ENCODE measurements at regions not wholly inside any gene's neighbourhood (a gene's known extent, or its start where the extent isn't known, plus 50 kb on each side); places are given as distances from the start of the nearest gene placed in this dataset.

GRCh38 chr17:17398188-17398942 lies 78.4 kb upstream of the MED9 start:
- Histone ChIP-seq H3K4me1 (ENCODE audit: insufficient read depth, low read length) (peaks cover 23% of the 10 kb centered on the region), H3K27me3 (ENCODE audit: control insufficient read depth in 1 of 2, insufficient read depth in 2 of 2, low read length in 2 of 2) (no peaks in the 10 kb centered on the region), H3K27ac (ENCODE audit: low read depth in 1 of 2, low read length in 2 of 2) (no peak overlapping the region), H3K36me3 (ENCODE audit: insufficient read depth, low read length) (no peaks in the 10 kb centered on the region), H3K9me3 (ENCODE audit: control insufficient read depth in 1 of 2, insufficient read depth in 1 of 2, low read length in 2 of 2) (peaks cover 0 to 8% of the 10 kb centered on the region in 2 experiments), H3K4me3 (ENCODE audit: low read length) (no peak overlapping the region)
- ATAC-seq (ENCODE audit: poor library complexity) (no peak), DNase-seq (no peak)
- Mint-ChIP-seq H3K9me3 (no peaks in the 10 kb centered on the region), H3K36me3 (ENCODE audit: low read depth) (no peaks in the 10 kb centered on the region), H3K27ac (no peak overlapping the region), H3K27me3 (no peaks in the 10 kb centered on the region), H3K4me1 (ENCODE audit: low read depth) (peaks cover 48% of the 10 kb centered on the region), H3K4me3 (no peak overlapping the region)
- CTCF ChIA-PET = no interaction called here
- POLR2A ChIA-PET = no interaction called here
- TF ChIP-seq CTCF (IDR thresholded peaks at IDR 0.05) = no peak
- intact Hi-C loops (cut with DNase I, micrococcal nuclease) = no loop called here

- Mint-ChIP-seq H3K27ac (no peak overlapping the region), H3K4me3 (no peak overlapping the region), H3K4me1 (ENCODE audit: low read depth) (peaks cover 51% of the 10 kb centered on the region), H3K9me3 (no peaks in the 10 kb centered on the region), H3K36me3 (ENCODE audit: low read depth) (no peaks in the 10 kb centered on the region), H3K27me3 (no peaks in the 10 kb centered on the region)
- no peaks in the 10 kb centered on the region for H3K27me3 ChIP-seq (ENCODE audit: control insufficient read depth in 1 of 2, insufficient read depth in 2 of 2, low read length in 2 of 2)
- no peak for DNase-seq
- H3K4me3 ChIP-seq (ENCODE audit: low read length) = no peak overlapping the region
- no peaks in the 10 kb centered on the region for H3K36me3 ChIP-seq (ENCODE audit: insufficient read depth, low read length)
- ChIA-PET CTCF (no interaction called here), POLR2A (no interaction called here)
- H3K27ac ChIP-seq (ENCODE audit: low read depth in 1 of 2, low read length in 2 of 2) = no peak overlapping the region
- H3K9me3 ChIP-seq (ENCODE audit: control insufficient read depth in 1 of 2, insufficient read depth in 1 of 2, low read length in 2 of 2) = peaks cover 0 to 8% of the 10 kb centered on the region in 2 experiments
- intact Hi-C loops (cut with DNase I, micrococcal nuclease) = no loop called here
- H3K4me1 ChIP-seq (ENCODE audit: insufficient read depth, low read length) = peaks cover 31% of the 10 kb centered on the region
- no peak for TF ChIP-seq CTCF (IDR thresholded peaks at IDR 0.05)
- ATAC-seq (ENCODE audit: poor library complexity) = no peak
These were observed 77.6 kb upstream of the MED9 start for GRCh38 chr17:17398943-17399926.

- no peak for ATAC-seq (ENCODE audit: poor library complexity)
- H3K9me3 ChIP-seq (ENCODE audit: control insufficient read depth in 1 of 2, insufficient read depth in 1 of 2, low read length in 2 of 2) = peaks cover 0 to 8% of the 10 kb centered on the region in 2 experiments
- intact Hi-C loops (cut with DNase I, micrococcal nuclease) = no loop called here
- H3K27me3 Mint-ChIP-seq = no peaks in the 10 kb centered on the region
- H3K4me1 ChIP-seq (ENCODE audit: insufficient read depth, low read length) = peaks cover 40% of the 10 kb centered on the region
- no peaks in the 10 kb centered on the region for H3K27me3 ChIP-seq (ENCODE audit: control insufficient read depth in 1 of 2, insufficient read depth in 2 of 2, low read length in 2 of 2)
- POLR2A ChIA-PET = no interaction called here
- no peak overlapping the region for H3K27ac ChIP-seq (ENCODE audit: low read depth in 1 of 2, low read length in 2 of 2)
- H3K36me3 ChIP-seq (ENCODE audit: insufficient read depth, low read length) = no peaks in the 10 kb centered on the region
- no peak overlapping the region for H3K4me3 Mint-ChIP-seq
- H3K4me1 Mint-ChIP-seq (ENCODE audit: low read depth) = peaks cover 60% of the 10 kb centered on the region
- H3K4me3 ChIP-seq (ENCODE audit: low read length) = no peak overlapping the region
- H3K9me3 Mint-ChIP-seq = no peaks in the 10 kb centered on the region
- no peak for TF ChIP-seq CTCF (IDR thresholded peaks at IDR 0.05)
- H3K27ac Mint-ChIP-seq = no peak overlapping the region
- H3K36me3 Mint-ChIP-seq (ENCODE audit: low read depth) = no peaks in the 10 kb centered on the region
- CTCF ChIA-PET = no interaction called here
- no peak for DNase-seq
These were observed 76.7 kb upstream of the MED9 start for GRCh38 chr17:17400070-17400469.
